SK-N-SH treated with all-trans-retinoic acid at 6 μM for 48 hours (cell line): ENCODE measurements at regions not wholly inside any gene's neighbourhood (a gene's known extent, or its start where the extent isn't known, plus 50 kb on each side); places are given as distances from the start of the nearest gene placed in this dataset.

ENCODE experiments used
- ESRRG ChIP-seq: fragments of 250-450 bp; sonication (Bioruptor Pico); IDR thresholded peaks from 2 replicates; pipeline ENCODE4 v1.6.1; 2021; ENCODE audit warnings: mild to moderate bottlenecking
- ZNF70 ChIP-seq: fragments of 450-650 bp; formaldehyde crosslinking; IDR thresholded peaks from 2 replicates; pipeline ENCODE4 v1.5.0; 2020; ENCODE audit warnings: mild to moderate bottlenecking, moderate library complexity

- TF ChIP-seq ZNF70 (no peak), ESRRG (CRISPR knock-in tag) (no peak)
Observed at GRCh38 chr6:144862769-144863168, 577.6 kb downstream of the UTRN start.
